GM23248 (cell line): ENCODE measurements at regions not wholly inside any gene's neighbourhood (a gene's known extent, or its start where the extent isn't known, plus 50 kb on each side); places are given as distances from the start of the nearest gene placed in this dataset.

Source experiments
- EZH2 ChIP-seq: fragments of 200-600 bp; sonication (generic); IDR thresholded peaks from 2 replicates; pipeline ENCODE4 v1.6.1; 2018; ENCODE audit warnings: antibody characterized with exemption, mild to moderate bottlenecking; ENCODE audit not compliant: insufficient read depth, poor library complexity, severe bottlenecking
- EZH2phosphoT487 ChIP-seq: fragments of 200-600 bp; sonication (generic); IDR thresholded peaks from 2 replicates; pipeline ENCODE4 v1.6.1; 2018; ENCODE audit warnings: antibody characterized with exemption, moderate library complexity, mild to moderate bottlenecking, low read depth; ENCODE audit not compliant: insufficient read depth

DNA sequence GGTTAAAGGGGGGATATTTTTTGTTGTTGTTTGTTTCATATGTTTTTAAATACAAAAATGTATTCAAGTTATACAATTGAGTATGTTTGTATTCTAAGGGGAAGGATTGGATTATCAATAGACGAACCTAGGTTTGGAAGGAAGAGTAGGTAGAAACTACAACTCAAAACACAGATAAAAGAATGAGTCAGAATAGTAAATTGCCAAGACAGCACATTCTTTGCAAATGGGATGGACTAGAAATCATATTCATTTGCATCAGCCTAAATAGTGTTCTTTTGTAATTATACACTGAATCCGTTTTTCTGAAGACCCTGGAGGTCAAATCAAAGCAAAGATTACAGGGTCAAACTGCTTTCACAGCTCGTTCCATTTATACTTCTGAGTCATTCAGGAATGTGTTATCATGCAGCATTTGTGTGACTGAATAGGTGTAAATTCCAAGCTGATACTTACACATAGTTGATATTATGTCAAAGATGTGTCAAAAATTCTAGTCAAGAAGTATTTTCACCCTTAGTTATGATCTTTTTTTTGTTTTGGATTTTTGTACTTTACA lies 273.3 kb upstream of the FAT4 start:
- no peak for TF ChIP-seq EZH2phosphoT487
- TF ChIP-seq EZH2: no peak
